Sigmoid colon (tissue), 4 donors: ENCODE measurements at regions not wholly inside any gene's neighbourhood (a gene's known extent, or its start where the extent isn't known, plus 50 kb on each side); places are given as distances from the start of the nearest gene placed in this dataset.

Experiments
- CTCF ChIP-seq, 4 experiments: fragments of 450-650 bp in 3 of 4; fragments of 200-600 bp in 1 of 4; IDR thresholded peaks; one replicate each; pipeline ENCODE4 v1.5.1; 2016 to 2019; ENCODE audit warnings: antibody characterized with exemption in 4 of 4, mild to moderate bottlenecking in 3 of 4, moderate library complexity in 2 of 4
- POLR2A ChIP-seq, 2 donors: fragments of 450-650 bp; IDR thresholded peaks; one replicate each; pipeline ENCODE4 v1.6.1; 2016; ENCODE audit warnings: antibody characterized with exemption in 2 of 2, mild to moderate bottlenecking in 2 of 2, moderate library complexity in 2 of 2
- POLR2AphosphoS5 ChIP-seq, 4 donors: sonication (generic); formaldehyde crosslinking; IDR thresholded peaks; one replicate each; pipeline ENCODE4 v1.6.1; 2017; ENCODE audit warnings: antibody characterized with exemption in 4 of 4

GRCh38 chr5:67673618-67674017 is 477.0 kb upstream of the CD180 start:
- TF ChIP-seq CTCF (IDR thresholded peaks at IDR 0.05) = no peak
- TF ChIP-seq POLR2A (IDR thresholded peaks at IDR 0.05) = no peak
- no peak for TF ChIP-seq POLR2AphosphoS5 (IDR thresholded peaks at IDR 0.05)
